A673 (cell line): ENCODE measurements at regions not wholly inside any gene's neighbourhood (a gene's known extent, or its start where the extent isn't known, plus 50 kb on each side); places are given as distances from the start of the nearest gene placed in this dataset.

Experiments
- BruUV-seq: library from RNA; stranded (reverse); fragments of 400-500 nt; replicated peaks from 2 replicates; lab custom pipeline; 2021; lab: Mats Ljungman, UMichigan
- CTCF ChIA-PET: fragments of 300-600 bp; sonication (Branson Sonifier 250); formaldehyde crosslinking; loops from one replicate; lab custom pipeline; 2022; ENCODE audit warnings: antibody characterized with exemption; lab: Charles Lee
- POLR2A ChIA-PET: fragments of 300-600 bp; sonication (Branson Sonifier 250); formaldehyde crosslinking; loops from one replicate; lab custom pipeline; 2022; ENCODE audit warnings: antibody characterized with exemption; ENCODE audit not compliant: low non-redundant PET; lab: Charles Lee
- DNase-seq: peaks from one replicate; pipeline ENCODE4 v3.0.0-alpha.2; 2015; ENCODE audit warnings: low spot score
- H3K27ac ChIP-seq: fragments of 200-600 bp; sonication (generic); 2 replicates; pipeline ENCODE4 v1.5.1; 2016; ENCODE audit warnings: mixed run types, low read depth, mild to moderate bottlenecking, mixed read lengths, antibody characterized with exemption, low read length; ENCODE audit not compliant: poor library complexity, severe bottlenecking
- H3K27me3 ChIP-seq: fragments of 200-600 bp; sonication (generic); replicated peaks from 2 replicates; pipeline ENCODE4 v1.6.1; 2017; ENCODE audit warnings: mixed run types, low read depth, mild to moderate bottlenecking, mixed read lengths, antibody characterized with exemption, low read length; ENCODE audit not compliant: insufficient read depth, poor library complexity
- H3K36me3 ChIP-seq: fragments of 200-600 bp; sonication (generic); 2 replicates; pipeline ENCODE4 v1.6.1; 2016; ENCODE audit warnings: mixed run types, mild to moderate bottlenecking, mixed read lengths, antibody characterized with exemption, low read length; ENCODE audit not compliant: insufficient read depth, poor library complexity, severe bottlenecking
- H3K4me1 ChIP-seq: fragments of 200-600 bp; sonication (generic); 2 replicates; pipeline ENCODE4 v1.6.1; 2017; ENCODE audit warnings: mixed run types, mild to moderate bottlenecking, mixed read lengths, antibody characterized with exemption, low read length; ENCODE audit not compliant: insufficient read depth, poor library complexity, severe bottlenecking
- H3K4me3 ChIP-seq: fragments of 200-600 bp; sonication (generic); 2 replicates; pipeline ENCODE4 v1.5.1; 2016; ENCODE audit warnings: low read depth, mixed run types, mild to moderate bottlenecking, mixed read lengths, low read length; ENCODE audit not compliant: poor library complexity, severe bottlenecking
- H3K9me3 ChIP-seq: fragments of 200-600 bp; sonication (generic); 2 replicates; pipeline ENCODE4 v1.6.1; 2016; ENCODE audit warnings: mixed run types, low read depth, mild to moderate bottlenecking, mixed read lengths, antibody characterized with exemption, low read length; ENCODE audit not compliant: poor library complexity, severe bottlenecking
- CTCF ChIP-seq: fragments of 300-800, 200-600 bp; sonication (generic); conservative IDR thresholded peaks from 2 replicates; pipeline ENCODE4 v1.5.1; 2017; ENCODE audit warnings: low read depth, mild to moderate bottlenecking, antibody characterized with exemption, low read length, moderate library complexity, mixed read lengths
- EZH2 ChIP-seq: fragments of 200-600 bp; sonication (generic); IDR thresholded peaks from 2 replicates; pipeline ENCODE4 v1.6.1; 2017; ENCODE audit warnings: borderline replicate concordance, low read depth, mild to moderate bottlenecking, mixed read lengths, antibody characterized with exemption, low read length; ENCODE audit not compliant: poor library complexity, severe bottlenecking
- intact Hi-C: fragments of 100-400 bp; cut with micrococcal nuclease; formaldehyde crosslinking; loops from one replicate; pipeline ENCODE4 v1.10.0; 2022; ENCODE audit not compliant: unreplicated experiment

GRCh38 chr4:29243851-29244250, 1476.3 kb upstream of the PCDH7 start:
- BruUV-seq, result no TSS peak
- CTCF ChIA-PET, result no interaction called here

GRCh38 chr4:29259556-29259955, 1460.6 kb upstream of the PCDH7 start:
- H3K36me3 ChIP-seq, result no peaks in the 10 kb centered on the region
- TF ChIP-seq CTCF (no peak), EZH2 (no peak)
- no peaks in the 10 kb centered on the region for H3K9me3 ChIP-seq
- intact Hi-C loops, result no loop called here
- POLR2A ChIA-PET, result no interaction called here
- no peak for DNase-seq
- CTCF ChIA-PET, result no interaction called here
- BruUV-seq, result no TSS peak
- no peaks in the 10 kb centered on the region for H3K27me3 ChIP-seq
- no peak overlapping the region for H3K27ac ChIP-seq
- H3K4me1 ChIP-seq, result no peaks in the 10 kb centered on the region
- H3K4me3 ChIP-seq, result no peak overlapping the region

More at GRCh38 chr4:29243851-29244250, 1476.3 kb upstream of the PCDH7 start:
- H3K4me1 ChIP-seq, result no peaks in the 10 kb centered on the region
- H3K4me3 ChIP-seq, result no peak overlapping the region
- H3K9me3 ChIP-seq, result no peaks in the 10 kb centered on the region
- intact Hi-C loops, result no loop called here
- no peak for TF ChIP-seq CTCF
- DNase-seq, result no peak
- POLR2A ChIA-PET, result no interaction called here
- H3K27me3 ChIP-seq, result no peaks in the 10 kb centered on the region
- no peaks in the 10 kb centered on the region for H3K36me3 ChIP-seq
- no peak overlapping the region for H3K27ac ChIP-seq

GRCh38 chr4:29262986-29263385, 1457.2 kb upstream of the PCDH7 start:
- POLR2A ChIA-PET, result no interaction called here
- BruUV-seq, result no TSS peak

More at GRCh38 chr4:29262986-29263385, 1457.2 kb upstream of the PCDH7 start:
- Histone ChIP-seq H3K4me3 (no peak overlapping the region), H3K27me3 (no peaks in the 10 kb centered on the region), H3K36me3 (no peaks in the 10 kb centered on the region), H3K9me3 (no peaks in the 10 kb centered on the region), H3K27ac (no peak overlapping the region), H3K4me1 (no peaks in the 10 kb centered on the region)
- CTCF ChIA-PET, result no interaction called here
- TF ChIP-seq CTCF, result no peak
- TF ChIP-seq EZH2, result no peak
- intact Hi-C loops, result no loop called here
- no peak for DNase-seq
